Stimulated activated naive CD8-positive, alpha-beta T cell treated with anti-CD3 and anti-CD28 coated beads, Interleukin-15, Interleukin-2, amounts not matched to agents 100 ng/mL and 50 ng/mL, for 24 hours (primary cell): ENCODE measurements at regions not wholly inside any gene's neighbourhood (a gene's known extent, or its start where the extent isn't known, plus 50 kb on each side); places are given as distances from the start of the nearest gene placed in this dataset.

Source experiments
- H3K27ac Mint-ChIP-seq: one replicate; pipeline ENCODE4 v1.8.0; 2021; ENCODE audit warnings: mild to moderate bottlenecking, mixed read lengths
- H3K27me3 Mint-ChIP-seq: one replicate; pipeline ENCODE4 v1.8.0; 2021; ENCODE audit warnings: mixed read lengths
- H3K36me3 Mint-ChIP-seq: one replicate; pipeline ENCODE4 v1.8.0; 2021; ENCODE audit warnings: low read depth, mixed read lengths
- H3K4me1 Mint-ChIP-seq: one replicate; pipeline ENCODE4 v1.8.0; 2021; ENCODE audit warnings: low read depth, mixed read lengths
- H3K4me3 Mint-ChIP-seq: one replicate; pipeline ENCODE4 v1.8.0; 2021; ENCODE audit warnings: mild to moderate bottlenecking, mixed read lengths
- H3K9me3 Mint-ChIP-seq: one replicate; pipeline ENCODE4 v1.8.0; 2021; ENCODE audit warnings: mixed read lengths

DNA sequence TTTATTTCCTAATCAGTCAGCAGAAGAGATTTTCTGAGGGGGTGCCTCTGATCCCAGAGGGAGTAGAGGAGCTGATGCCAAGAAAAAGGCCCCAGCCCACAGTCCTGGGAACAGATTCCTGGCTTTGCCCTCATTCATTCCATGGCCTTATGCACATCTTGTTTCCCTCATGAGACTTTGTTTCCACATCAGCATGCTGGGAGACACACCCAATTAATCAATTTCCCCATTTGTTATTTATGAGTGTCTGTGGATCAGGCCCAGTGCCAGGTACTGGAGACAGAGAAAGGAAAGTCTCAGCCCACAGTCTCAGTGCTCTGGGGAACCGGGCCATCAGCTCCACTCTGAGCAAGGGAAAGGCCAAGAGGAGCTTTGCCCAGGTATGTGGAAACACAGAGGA, 496.2 kb upstream of the ZMIZ1 start:
- no peaks in the 10 kb centered on the region for H3K27me3 Mint-ChIP-seq
- no peak overlapping the region for H3K27ac Mint-ChIP-seq
- H3K4me3 Mint-ChIP-seq = no peak overlapping the region
- H3K9me3 Mint-ChIP-seq = no peaks in the 10 kb centered on the region
- H3K36me3 Mint-ChIP-seq = no peaks in the 10 kb centered on the region
- H3K4me1 Mint-ChIP-seq = no peaks in the 10 kb centered on the region

DNA sequence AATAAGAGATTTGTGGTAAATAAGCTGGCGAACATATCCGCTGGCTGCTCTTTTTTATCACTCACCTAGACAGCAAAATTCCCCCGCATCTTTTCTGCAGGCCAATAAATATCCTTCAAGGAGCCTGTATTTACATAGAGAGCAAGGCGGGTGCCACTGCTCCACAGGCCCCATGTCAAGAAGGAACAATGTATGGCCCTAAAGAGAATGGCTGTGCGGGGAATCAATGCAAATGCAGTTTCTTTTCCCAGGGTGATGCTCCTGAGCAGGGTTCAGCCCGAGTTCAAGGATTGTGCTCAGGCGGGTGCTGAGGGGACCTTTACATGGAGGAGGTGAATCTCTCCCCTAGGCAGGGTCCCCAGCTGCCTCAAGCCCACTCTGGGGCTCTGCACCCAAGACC, 494.2 kb upstream of the ZMIZ1 start:
- Mint-ChIP-seq H3K27me3 (no peaks in the 10 kb centered on the region), H3K4me1 (peaks cover 16% of the 10 kb centered on the region), H3K36me3 (no peaks in the 10 kb centered on the region), H3K9me3 (no peaks in the 10 kb centered on the region), H3K27ac (no peak overlapping the region), H3K4me3 (no peak overlapping the region)

DNA sequence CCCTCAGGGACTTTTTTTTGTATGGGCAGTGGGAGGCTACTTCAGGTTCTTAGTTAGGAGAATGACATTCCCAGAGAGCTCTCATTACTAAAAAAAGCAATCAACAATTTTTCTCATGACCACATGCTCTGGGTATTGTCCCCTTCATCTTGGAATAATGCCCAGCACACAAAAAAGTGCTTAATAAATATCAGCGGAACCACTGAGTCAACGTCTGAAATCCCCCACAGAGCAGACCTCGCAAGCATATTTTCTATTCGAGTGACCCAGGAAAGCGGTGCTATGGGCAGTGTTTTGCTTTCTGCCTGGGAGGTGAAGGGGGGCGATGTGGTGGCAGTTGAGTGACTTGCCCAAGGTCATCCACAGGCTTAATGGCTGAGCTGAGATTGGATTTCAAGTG, 493.4 kb upstream of the ZMIZ1 start:
- Mint-ChIP-seq H3K36me3 (no peaks in the 10 kb centered on the region), H3K9me3 (no peaks in the 10 kb centered on the region), H3K27me3 (no peaks in the 10 kb centered on the region), H3K4me1 (peaks cover 19% of the 10 kb centered on the region), H3K27ac (peak overlapping the region; percentile 37), H3K4me3 (no peak overlapping the region)

DNA sequence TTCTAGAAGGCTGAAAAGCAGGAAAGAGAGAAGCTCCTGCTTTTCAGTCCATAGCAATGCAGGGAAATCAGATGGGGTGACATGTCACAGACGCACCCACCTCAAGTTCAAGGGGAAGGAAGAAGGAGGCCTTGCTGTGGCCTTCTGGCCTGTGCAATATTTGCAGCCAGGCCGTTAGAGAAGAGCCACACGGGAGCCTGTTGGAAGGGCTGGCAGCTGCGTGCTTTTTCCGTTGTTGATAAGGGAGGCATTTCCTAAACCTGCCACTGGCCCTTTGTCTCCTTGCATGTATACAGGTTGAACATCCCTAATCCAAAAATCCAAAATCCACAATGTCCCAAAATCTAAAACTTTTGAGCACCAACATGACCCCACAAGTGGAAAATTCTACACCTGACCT, 492.5 kb upstream of the ZMIZ1 start:
- Mint-ChIP-seq H3K27me3 (no peaks in the 10 kb centered on the region), H3K36me3 (no peaks in the 10 kb centered on the region), H3K27ac (no peak overlapping the region), H3K4me3 (no peak overlapping the region), H3K9me3 (no peaks in the 10 kb centered on the region), H3K4me1 (peaks cover 19% of the 10 kb centered on the region)

DNA sequence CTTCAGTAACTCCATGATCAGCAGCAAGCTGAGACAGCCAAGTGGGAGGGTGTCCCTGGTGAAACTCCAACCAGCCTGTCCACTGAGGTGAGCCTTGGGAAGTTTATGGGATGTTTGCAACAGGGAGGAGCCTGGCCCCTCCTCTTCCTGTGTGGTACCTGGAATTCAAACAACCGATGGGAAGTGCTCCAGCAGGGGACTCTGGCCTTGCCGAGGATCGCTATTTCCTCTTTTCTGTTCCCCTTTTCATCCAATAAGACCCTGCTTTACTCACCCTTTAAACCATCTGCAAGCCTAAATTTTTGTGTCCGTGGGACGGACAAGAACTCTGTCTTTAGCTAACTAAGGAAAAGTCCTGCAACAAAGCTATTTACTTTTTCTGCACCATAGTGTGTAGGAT, 491.1 kb upstream of the ZMIZ1 start:
- no peaks in the 10 kb centered on the region for H3K36me3 Mint-ChIP-seq
- peaks cover 19% of the 10 kb centered on the region for H3K4me1 Mint-ChIP-seq
- no peak overlapping the region for H3K27ac Mint-ChIP-seq
- no peak overlapping the region for H3K4me3 Mint-ChIP-seq
- peaks cover 4% of the 10 kb centered on the region for H3K27me3 Mint-ChIP-seq
- no peaks in the 10 kb centered on the region for H3K9me3 Mint-ChIP-seq

DNA sequence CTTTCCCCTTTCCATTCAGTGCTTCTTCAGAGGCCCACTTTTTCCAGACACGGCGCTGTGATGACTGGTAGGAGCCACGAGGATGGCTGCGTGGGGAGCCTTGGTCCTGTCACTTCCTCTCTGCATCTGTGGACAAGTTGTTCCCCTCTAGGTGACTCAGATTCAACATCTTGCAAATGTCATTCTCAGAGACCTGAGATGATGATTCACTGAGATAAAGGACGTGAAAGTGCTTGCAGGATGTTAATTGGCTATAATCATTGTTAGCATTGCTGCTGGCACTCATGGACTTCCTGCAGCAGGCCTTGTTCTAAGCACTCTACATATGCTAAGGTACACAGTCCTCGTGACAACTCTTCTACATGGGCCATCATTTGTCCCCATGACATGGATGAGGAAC, 489.8 kb upstream of the ZMIZ1 start:
- no peaks in the 10 kb centered on the region for H3K9me3 Mint-ChIP-seq
- H3K27me3 Mint-ChIP-seq = peaks cover 7% of the 10 kb centered on the region
- H3K36me3 Mint-ChIP-seq = no peaks in the 10 kb centered on the region
- peak overlapping the region; percentile 22 for H3K4me3 Mint-ChIP-seq
- H3K27ac Mint-ChIP-seq = peak overlapping the region; percentile 89
- H3K4me1 Mint-ChIP-seq = peaks cover 19% of the 10 kb centered on the region

DNA sequence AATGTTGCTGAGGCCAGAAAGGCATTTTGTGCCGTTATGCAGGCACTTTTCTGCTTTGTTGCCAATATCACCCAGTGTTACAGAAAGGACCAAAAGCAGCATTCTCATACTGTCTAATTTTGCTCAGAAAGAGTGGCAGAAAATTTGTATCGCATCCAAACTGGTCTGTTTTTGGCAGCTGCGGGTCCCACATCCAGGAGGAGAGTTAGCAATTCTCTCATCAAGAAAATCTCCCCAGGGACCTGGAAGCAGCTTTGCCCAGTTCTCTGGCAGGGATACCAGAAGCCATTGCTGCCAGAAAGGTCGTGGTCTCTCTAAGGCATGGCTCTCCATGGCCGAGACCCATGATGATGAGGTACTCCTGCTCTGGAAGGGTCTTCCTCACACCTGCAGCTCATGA, 489.2 kb upstream of the ZMIZ1 start:
- H3K27me3 Mint-ChIP-seq = peaks cover 7% of the 10 kb centered on the region
- no peaks in the 10 kb centered on the region for H3K36me3 Mint-ChIP-seq
- no peak overlapping the region for H3K4me3 Mint-ChIP-seq
- H3K27ac Mint-ChIP-seq = peak overlapping the region; percentile 89
- H3K9me3 Mint-ChIP-seq = no peaks in the 10 kb centered on the region
- peaks cover 19% of the 10 kb centered on the region for H3K4me1 Mint-ChIP-seq

DNA sequence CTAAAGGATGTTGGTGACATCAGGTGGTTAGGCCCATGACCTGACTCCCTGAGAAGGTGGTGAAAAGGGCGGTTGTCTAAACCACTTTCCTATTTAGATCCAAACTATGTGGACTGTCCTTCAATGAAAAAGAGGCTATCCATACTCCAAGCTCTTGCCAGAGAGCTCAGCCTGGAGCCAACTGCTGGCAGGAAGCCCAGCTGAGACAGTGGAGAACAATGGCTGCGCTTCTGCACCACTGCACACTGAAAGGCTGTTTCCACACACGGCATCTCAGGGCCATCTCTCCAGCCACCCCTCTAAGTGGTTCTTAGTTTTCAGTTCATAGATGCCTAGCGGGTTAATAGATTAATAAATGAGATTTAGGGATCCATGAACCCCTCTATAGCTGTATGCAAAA, 488.8 kb upstream of the ZMIZ1 start:
- Mint-ChIP-seq H3K36me3 (no peaks in the 10 kb centered on the region), H3K4me1 (peaks cover 19% of the 10 kb centered on the region), H3K27me3 (peaks cover 7% of the 10 kb centered on the region), H3K4me3 (no peak overlapping the region), H3K9me3 (no peaks in the 10 kb centered on the region), H3K27ac (no peak overlapping the region)

DNA sequence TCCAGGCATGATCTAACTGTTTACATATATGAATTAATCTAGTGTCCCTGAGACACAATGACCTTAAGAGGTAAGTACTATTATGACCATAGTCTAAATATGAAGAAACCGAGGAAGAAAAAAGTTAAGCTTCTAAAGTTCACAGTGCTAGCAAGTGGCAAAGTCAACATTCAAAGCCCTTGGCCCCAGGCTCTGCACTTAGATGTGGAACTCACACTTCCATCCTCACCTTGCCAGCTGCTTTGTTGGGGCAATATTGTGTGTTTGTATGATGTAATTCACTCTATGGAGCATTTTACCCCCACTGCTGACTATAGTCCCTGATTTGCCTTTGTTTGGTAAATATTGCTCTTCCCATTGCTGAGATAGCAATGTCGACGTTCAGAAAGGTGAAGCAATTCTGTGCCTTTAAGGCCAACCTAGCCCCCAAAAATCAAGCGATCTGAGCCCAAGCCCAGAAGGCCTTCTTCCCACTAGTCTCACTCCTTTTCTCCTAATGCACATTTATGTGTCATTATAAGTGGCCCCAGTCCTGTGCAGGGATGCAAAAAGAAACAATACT, 487.6 kb upstream of the ZMIZ1 start:
- Mint-ChIP-seq H3K4me3 (no peak overlapping the region), H3K27ac (no peak overlapping the region), H3K27me3 (peaks cover 7% of the 10 kb centered on the region), H3K36me3 (no peaks in the 10 kb centered on the region), H3K9me3 (no peaks in the 10 kb centered on the region), H3K4me1 (peaks cover 19% of the 10 kb centered on the region)

DNA sequence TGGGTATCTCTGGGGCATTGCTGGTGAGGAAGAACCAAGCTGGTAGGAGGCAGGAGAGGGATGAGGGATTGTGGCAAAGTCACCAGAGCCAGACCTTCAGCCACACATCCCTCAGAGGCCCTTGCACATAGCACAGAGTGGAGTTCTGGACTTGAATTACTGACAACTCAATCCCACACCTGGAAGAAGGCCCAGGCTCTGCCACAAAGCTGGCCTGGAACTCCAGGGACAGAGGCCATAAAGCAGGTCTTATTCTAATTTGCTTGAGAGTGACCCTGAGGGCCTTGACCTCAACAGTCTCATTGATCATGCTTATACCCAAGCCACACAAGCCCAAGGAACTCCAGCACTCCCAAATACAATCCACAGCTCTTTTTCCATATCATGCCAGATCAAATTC, 486.2 kb upstream of the ZMIZ1 start:
- H3K27me3 Mint-ChIP-seq = peaks cover 7% of the 10 kb centered on the region
- H3K4me1 Mint-ChIP-seq = peaks cover 19% of the 10 kb centered on the region
- no peaks in the 10 kb centered on the region for H3K9me3 Mint-ChIP-seq
- H3K36me3 Mint-ChIP-seq = no peaks in the 10 kb centered on the region
- no peak overlapping the region for H3K4me3 Mint-ChIP-seq
- no peak overlapping the region for H3K27ac Mint-ChIP-seq

DNA sequence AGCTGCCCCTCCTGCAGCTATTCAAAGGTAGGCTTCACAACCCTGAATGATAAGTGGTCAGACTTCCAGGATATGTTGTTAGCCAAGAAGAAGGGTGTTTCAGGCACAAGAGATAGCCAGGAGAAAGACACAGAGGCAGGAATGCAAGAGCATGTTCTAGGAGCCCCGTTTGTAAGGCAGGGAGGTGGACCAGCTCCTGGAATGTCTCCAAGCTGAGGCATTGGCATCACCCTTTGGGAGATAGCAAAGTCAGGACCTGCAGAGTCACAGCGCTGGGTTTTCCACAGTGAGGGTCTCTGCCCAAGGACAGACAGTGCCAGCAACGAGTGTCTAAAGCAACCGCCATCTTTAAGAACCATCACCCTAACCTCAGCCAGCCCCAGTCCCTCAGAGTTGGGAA, 484.5 kb upstream of the ZMIZ1 start:
- no peaks in the 10 kb centered on the region for H3K9me3 Mint-ChIP-seq
- H3K27ac Mint-ChIP-seq = no peak overlapping the region
- no peak overlapping the region for H3K4me3 Mint-ChIP-seq
- H3K27me3 Mint-ChIP-seq = peaks cover 7% of the 10 kb centered on the region
- H3K36me3 Mint-ChIP-seq = no peaks in the 10 kb centered on the region
- H3K4me1 Mint-ChIP-seq = peaks cover 6% of the 10 kb centered on the region

DNA sequence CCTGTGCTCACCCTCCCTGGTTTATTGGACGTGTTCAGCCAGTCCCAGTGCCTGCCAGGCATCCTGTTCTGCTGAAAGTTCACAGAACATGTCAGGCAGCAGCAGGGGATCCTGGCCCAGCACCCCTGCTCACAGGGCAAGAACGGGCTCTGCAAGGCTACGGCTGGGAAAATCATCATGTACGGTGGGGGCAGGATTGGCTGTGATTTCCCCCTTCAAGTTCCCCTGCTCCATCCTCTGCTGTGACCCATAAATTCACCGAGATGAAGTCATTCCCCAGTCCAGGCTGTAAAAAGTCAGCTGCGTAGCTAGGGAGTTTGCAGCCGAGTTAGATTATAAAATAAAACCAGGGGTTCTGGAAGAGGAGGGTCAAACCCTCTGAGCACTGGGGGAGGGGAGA, 484.1 kb upstream of the ZMIZ1 start:
- Mint-ChIP-seq H3K4me1 (peaks cover 2% of the 10 kb centered on the region), H3K9me3 (no peaks in the 10 kb centered on the region), H3K36me3 (no peaks in the 10 kb centered on the region), H3K4me3 (no peak overlapping the region), H3K27ac (no peak overlapping the region), H3K27me3 (peaks cover 7% of the 10 kb centered on the region)

DNA sequence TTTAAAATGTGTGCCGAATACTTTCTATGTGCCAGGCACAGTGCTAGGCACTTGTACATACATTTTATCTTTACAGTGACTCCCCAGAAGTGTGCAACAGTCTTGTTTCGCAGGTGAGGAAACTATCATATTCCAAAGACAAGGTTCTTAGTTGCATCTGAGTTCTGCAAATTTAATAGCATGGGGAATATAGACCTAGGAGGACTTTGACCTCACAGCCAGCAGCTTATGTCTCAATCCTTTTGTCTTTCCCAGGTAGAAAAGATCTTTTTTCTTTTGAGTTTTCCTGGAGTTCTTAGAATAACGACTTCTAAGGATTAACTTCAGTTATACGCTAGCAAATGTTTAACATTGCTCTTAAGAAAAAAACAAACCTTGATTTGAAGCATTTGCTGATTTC, 482.8 kb upstream of the ZMIZ1 start:
- Mint-ChIP-seq H3K36me3 (no peaks in the 10 kb centered on the region), H3K27me3 (peaks cover 7% of the 10 kb centered on the region), H3K4me1 (no peaks in the 10 kb centered on the region), H3K27ac (no peak overlapping the region), H3K4me3 (no peak overlapping the region), H3K9me3 (no peaks in the 10 kb centered on the region)

DNA sequence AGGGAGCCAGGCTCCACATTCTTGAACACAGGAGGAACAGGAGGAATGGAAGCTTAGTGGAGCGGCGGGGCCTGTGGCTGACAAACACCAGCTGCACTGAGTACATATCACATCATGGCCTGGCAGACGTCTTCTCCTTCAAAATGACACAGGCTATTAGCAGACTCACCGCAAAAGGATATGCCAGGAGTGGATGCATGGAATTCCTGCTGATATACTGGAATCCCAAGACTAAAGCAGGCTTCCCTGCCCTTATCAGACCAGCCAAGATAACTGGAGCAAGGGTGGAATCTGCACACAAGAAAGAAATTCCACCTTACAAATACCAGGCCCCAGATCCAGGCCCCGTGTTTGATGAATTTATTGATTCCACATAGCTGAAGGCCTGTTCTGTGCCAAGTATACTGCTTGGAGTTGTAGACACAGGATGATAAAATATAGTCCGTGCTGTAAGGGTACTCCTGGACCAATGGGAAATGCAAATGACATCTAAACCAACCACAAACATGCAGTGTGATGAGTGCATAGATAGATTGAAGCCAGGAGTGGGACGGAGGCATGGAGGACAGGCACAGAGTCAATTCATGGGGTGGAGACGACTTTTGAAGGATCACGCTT, 480.5 kb upstream of the ZMIZ1 start:
- no peaks in the 10 kb centered on the region for H3K36me3 Mint-ChIP-seq
- no peaks in the 10 kb centered on the region for H3K9me3 Mint-ChIP-seq
- no peaks in the 10 kb centered on the region for H3K4me1 Mint-ChIP-seq
- H3K27ac Mint-ChIP-seq = no peak overlapping the region
- no peak overlapping the region for H3K4me3 Mint-ChIP-seq
- H3K27me3 Mint-ChIP-seq = no peaks in the 10 kb centered on the region

DNA sequence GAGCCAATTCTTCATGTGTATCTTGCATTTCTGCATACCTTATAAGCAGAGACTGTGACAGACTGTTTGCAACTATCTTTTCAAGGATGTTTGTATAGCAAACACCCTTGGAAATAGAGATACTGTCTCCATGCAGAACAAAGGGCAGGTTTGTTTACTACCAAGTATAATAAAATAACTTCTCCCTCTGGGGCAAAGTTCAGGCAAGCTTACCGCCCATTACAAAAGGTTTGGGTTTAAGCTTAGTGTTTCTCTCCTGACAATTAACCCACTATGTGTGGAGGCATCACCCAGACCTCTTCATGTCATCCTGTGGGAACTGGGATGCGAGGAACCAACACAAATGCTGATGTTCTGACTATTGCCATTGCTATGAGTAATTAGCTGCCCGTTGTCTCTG, 479.1 kb upstream of the ZMIZ1 start:
- Mint-ChIP-seq H3K4me1 (no peaks in the 10 kb centered on the region), H3K9me3 (no peaks in the 10 kb centered on the region), H3K36me3 (no peaks in the 10 kb centered on the region), H3K27ac (no peak overlapping the region), H3K4me3 (no peak overlapping the region), H3K27me3 (no peaks in the 10 kb centered on the region)

DNA sequence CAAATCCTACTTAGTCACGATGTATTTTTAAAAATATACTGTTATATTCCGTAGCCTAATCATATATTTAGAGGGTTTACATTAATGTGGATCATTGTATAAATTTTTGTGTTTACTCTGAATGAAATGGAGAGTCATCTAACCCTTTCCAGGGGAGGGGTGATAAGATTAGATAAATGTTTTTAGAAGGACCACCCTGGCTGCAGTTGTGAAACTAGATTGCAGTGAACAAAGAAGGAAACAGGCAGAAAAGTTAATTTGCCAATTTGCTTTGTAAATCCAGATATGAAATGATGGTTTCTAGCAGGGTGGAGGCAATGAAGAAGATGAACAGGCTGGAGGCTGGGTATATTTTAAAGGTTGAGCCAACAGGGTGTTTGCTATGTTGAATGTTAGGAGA, 477.7 kb upstream of the ZMIZ1 start:
- Mint-ChIP-seq H3K36me3 (no peaks in the 10 kb centered on the region), H3K9me3 (no peaks in the 10 kb centered on the region), H3K4me3 (no peak overlapping the region), H3K27me3 (no peaks in the 10 kb centered on the region), H3K27ac (no peak overlapping the region), H3K4me1 (no peaks in the 10 kb centered on the region)
